ENCODE measurements at regions not wholly inside any gene's neighbourhood (a gene's known extent, or its start where the extent isn't known, plus 50 kb on each side); places are given as distances from the start of the nearest gene placed in this dataset.

DNA sequence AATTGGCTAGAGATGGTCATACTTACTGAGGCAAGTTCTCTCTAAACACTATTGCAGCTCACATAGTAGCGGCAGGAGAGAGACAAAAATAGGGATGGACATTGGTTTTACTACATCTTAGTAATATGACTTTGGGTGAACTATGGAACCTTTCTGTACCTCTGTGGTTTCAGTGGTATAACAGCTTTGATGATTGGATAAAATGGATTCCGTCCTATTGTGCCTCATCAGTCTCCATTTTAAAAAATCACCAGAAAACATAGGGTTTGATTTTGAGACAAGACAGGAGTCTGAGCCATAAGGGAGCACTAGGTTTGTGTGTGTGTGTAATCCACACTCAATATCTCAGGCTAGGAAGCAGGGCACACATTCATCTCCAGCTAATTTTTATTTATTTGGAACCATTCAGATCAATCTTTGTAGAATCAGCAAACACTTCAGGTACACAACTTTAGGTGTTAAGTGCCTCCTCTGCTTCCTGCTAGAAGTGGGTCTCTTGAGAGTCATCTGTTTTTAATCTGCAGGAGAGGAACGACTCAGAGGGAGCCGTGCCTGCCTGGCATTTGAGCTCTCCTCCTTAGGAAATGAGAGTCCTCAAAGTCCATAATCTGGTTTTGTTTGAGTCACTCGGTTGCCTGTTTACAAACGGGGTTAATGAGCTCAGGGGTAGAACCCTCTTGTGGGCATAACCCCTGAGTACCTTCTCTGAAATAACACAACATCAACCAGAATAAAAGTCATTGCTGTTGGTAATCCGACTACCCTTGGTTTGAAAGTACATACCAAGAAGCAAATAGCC lies 238.5 kb upstream of the BOD1L1 start:
- TF ChIP-seq CTCF (IDR thresholded peaks at IDR 0.05; ENCODE audit: low read length) (no peak), EZH2 (optimal IDR thresholded peaks at IDR 0.05; ENCODE audit: low read depth, low read length) (no peak), EZH2phosphoT487 (IDR thresholded peaks at IDR 0.05; ENCODE audit: low read length) (no peak)

All from MM.1S (cell line).